Testis (tissue), 2 donors: ENCODE measurements at regions not wholly inside any gene's neighbourhood (a gene's known extent, or its start where the extent isn't known, plus 50 kb on each side); places are given as distances from the start of the nearest gene placed in this dataset.
A peak's percentile ranks its signal among the peaks of the same experiment; 100 is the strongest.

Experiments used
- DNase-seq: peaks from one replicate; pipeline ENCODE4 v3.0.0-alpha.2; 2019
- H3K27ac ChIP-seq, 2 donors: fragments of 200-600 bp; sonication (generic); one replicate each; pipeline ENCODE4 v1.5.1; 2019
- H3K27me3 ChIP-seq: fragments of 200-600 bp; sonication (generic); one replicate; pipeline ENCODE4 v1.5.1; 2019
- H3K36me3 ChIP-seq: fragments of 200-600 bp; sonication (generic); one replicate; pipeline ENCODE4 v1.5.1; 2017; ENCODE audit warnings: low read depth; ENCODE audit errors: missing control alignments
- H3K4me1 ChIP-seq: fragments of 200-600 bp; sonication (generic); one replicate; pipeline ENCODE4 v1.5.1; 2019
- H3K4me3 ChIP-seq, 2 donors: fragments of 200-600 bp; sonication (generic); one replicate each; pipeline ENCODE4 v1.5.1; 2017 to 2019
- H3K9me3 ChIP-seq: fragments of 200-600 bp; sonication (generic); one replicate; pipeline ENCODE4 v1.5.1; 2017
- POLR2A ChIP-seq: fragments of 450-650 bp; IDR thresholded peaks from one replicate; pipeline ENCODE4 v1.6.1; 2017; ENCODE audit warnings: antibody characterized with exemption, mild to moderate bottlenecking, moderate library complexity
- WGBS, 2 donors: methylation state at CpG; one replicate each; pipeline ENCODE4 v1.1.5; 2018; 5-methylcytosine and 5-hydroxymethylcytosine counted together
- intact Hi-C: fragments of 100-400 bp; cut with DNase I; formaldehyde crosslinking; loops from one replicate; pipeline ENCODE4 v1.15.1; 2023; ENCODE audit warnings: low total_unique reads
- TF ChIP-seq, protein P1 (sequence below), 3 experiments: fragments of 450-650 bp in 2 of 3; fragments of 200-600 bp in 1 of 3; sonication (generic) in 1 of 3; IDR thresholded peaks; one replicate each; pipeline ENCODE4 v1.5.1; 2016 to 2019; ENCODE audit warnings: antibody characterized with exemption in 3 of 3, mild to moderate bottlenecking in 2 of 3, moderate library complexity in 1 of 3

DNA sequence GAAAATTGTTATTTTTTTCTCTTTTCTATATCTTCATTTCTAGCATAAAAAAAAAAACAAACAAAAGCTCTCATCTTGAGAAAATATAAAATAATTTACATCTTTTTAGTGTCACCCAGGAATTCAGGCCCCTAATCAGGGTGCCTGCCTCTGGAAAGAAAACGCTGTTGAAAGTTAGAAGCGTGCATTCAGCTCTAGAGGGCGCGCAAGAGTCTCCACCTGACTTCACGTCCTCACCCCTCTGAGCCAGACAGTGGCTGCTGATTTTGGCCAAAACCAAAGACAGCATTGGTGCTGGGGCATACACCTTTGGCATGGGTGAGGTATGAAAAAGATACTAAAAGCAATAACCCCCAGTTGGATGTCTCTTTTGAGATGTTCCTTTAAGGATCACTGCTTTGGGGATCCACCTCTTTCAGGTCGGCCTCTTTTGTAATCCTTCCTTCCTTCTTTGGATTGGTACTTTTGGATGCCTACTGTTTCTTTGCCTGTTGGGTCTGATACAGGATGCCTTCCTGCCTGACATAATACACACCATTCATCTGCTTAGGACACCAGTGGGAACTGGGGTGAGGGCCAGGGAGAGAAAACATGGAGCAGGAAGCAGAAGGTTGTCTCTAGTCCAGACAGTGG, 77.6 kb upstream of the CHRM3 start:
- H3K27me3 ChIP-seq, result no peaks in the 10 kb centered on the region
- no peak overlapping the region for H3K4me3 ChIP-seq
- H3K9me3 ChIP-seq, result no peaks in the 10 kb centered on the region
- 35 to 64% methylated on average over 6 of the region's 6 CpGs for WGBS, 2 donors
- TF ChIP-seq, protein P1, sequence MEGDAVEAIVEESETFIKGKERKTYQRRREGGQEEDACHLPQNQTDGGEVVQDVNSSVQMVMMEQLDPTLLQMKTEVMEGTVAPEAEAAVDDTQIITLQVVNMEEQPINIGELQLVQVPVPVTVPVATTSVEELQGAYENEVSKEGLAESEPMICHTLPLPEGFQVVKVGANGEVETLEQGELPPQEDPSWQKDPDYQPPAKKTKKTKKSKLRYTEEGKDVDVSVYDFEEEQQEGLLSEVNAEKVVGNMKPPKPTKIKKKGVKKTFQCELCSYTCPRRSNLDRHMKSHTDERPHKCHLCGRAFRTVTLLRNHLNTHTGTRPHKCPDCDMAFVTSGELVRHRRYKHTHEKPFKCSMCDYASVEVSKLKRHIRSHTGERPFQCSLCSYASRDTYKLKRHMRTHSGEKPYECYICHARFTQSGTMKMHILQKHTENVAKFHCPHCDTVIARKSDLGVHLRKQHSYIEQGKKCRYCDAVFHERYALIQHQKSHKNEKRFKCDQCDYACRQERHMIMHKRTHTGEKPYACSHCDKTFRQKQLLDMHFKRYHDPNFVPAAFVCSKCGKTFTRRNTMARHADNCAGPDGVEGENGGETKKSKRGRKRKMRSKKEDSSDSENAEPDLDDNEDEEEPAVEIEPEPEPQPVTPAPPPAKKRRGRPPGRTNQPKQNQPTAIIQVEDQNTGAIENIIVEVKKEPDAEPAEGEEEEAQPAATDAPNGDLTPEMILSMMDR (IDR thresholded peaks at IDR 0.05), result peak in 1 of 3 experiments; percentile 39
- TF ChIP-seq POLR2A, result no peak
- no peak overlapping the region for H3K27ac ChIP-seq
- no peaks in the 10 kb centered on the region for H3K4me1 ChIP-seq
- peak; percentile 61 for DNase-seq
- intact Hi-C loops, result no loop called here
- no peaks in the 10 kb centered on the region for H3K36me3 ChIP-seq

DNA sequence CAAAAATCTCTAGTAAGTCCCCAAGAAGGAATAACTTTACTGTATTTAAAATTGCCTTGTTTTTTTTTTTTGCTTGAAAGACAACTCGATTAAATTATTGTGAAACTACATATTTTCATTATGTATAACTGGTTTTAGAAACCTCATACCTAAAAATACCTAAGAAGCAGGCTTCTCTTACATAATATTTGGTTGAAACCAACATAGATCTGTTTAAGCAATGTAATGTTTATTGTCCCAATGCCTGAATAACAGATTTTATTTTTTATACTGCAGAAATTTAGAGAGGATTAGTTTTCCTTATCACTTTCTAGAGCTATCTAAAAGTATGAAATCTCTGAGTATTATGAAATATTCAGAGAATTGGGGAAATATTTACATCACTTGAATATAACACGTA, 78.5 kb upstream of the CHRM3 start:
- no peak overlapping the region for H3K27ac ChIP-seq
- intact Hi-C loops, result no loop called here

GRCh38 chr1:239306426-239306825, 79.9 kb upstream of the CHRM3 start:
- Histone ChIP-seq H3K36me3 (no peaks in the 10 kb centered on the region), H3K27ac (no peak overlapping the region), H3K4me1 (no peaks in the 10 kb centered on the region), H3K27me3 (no peaks in the 10 kb centered on the region), H3K4me3 (no peak overlapping the region), H3K9me3 (no peaks in the 10 kb centered on the region)
- intact Hi-C loops, result no loop called here
- WGBS, 2 donors, result 77 to 79% methylated on average over 5 of the region's 5 CpGs
- TF ChIP-seq, protein P1 (IDR thresholded peaks at IDR 0.05), result no peak
- no peak for TF ChIP-seq POLR2A
- DNase-seq, result no peak

More for the DNA sequence above, 78.5 kb upstream of the CHRM3 start:
- Histone ChIP-seq H3K36me3 (no peaks in the 10 kb centered on the region), H3K4me1 (no peaks in the 10 kb centered on the region), H3K9me3 (no peaks in the 10 kb centered on the region), H3K27me3 (no peaks in the 10 kb centered on the region), H3K4me3 (no peak overlapping the region)
- TF ChIP-seq POLR2A, result no peak
- TF ChIP-seq, protein P1 (IDR thresholded peaks at IDR 0.05), result no peak
- WGBS, 2 donors, result 29 to 31% methylated on average over 2 of the region's 2 CpGs
- DNase-seq, result no peak

DNA sequence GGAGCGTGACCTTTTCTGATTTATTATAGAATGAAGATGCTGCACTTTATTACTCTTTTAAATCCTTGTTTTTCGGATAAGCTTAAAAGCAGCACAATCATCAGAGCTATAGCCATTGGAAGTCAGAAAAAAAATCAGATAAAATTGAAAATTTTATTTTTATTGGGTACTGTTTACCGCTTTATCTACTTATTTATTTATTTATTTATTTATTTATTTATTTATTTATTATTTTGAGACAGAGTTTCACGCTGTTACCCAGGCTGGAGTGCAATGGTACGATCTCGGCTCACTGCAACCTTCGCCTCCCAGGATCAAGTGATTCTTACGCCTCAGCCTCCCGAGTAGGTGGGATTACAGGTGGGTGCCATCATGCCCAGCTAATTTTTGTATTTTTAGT, 83.1 kb upstream of the CHRM3 start:
- TF ChIP-seq, protein P1 (IDR thresholded peaks at IDR 0.05), result no peak
- TF ChIP-seq POLR2A, result no peak
- H3K27ac ChIP-seq, result no peak overlapping the region
- intact Hi-C loops, result no loop called here
- H3K27me3 ChIP-seq, result no peaks in the 10 kb centered on the region
- no peak for DNase-seq
- no peaks in the 10 kb centered on the region for H3K9me3 ChIP-seq
- H3K4me3 ChIP-seq, result no peak overlapping the region
- no peaks in the 10 kb centered on the region for H3K4me1 ChIP-seq
- no peaks in the 10 kb centered on the region for H3K36me3 ChIP-seq
- 91 to 93% methylated on average over 9 of the region's 9 CpGs for WGBS, 2 donors

- Histone ChIP-seq H3K36me3 (no peaks in the 10 kb centered on the region), H3K9me3 (no peaks in the 10 kb centered on the region), H3K4me1 (no peaks in the 10 kb centered on the region), H3K27ac (no peak overlapping the region), H3K4me3 (no peak overlapping the region), H3K27me3 (no peaks in the 10 kb centered on the region)
- intact Hi-C loops, result no loop called here
- DNase-seq, result no peak
- WGBS, 2 donors, result 74 to 80% methylated on average over 3 of the region's 3 CpGs
- TF ChIP-seq POLR2A, result no peak
- TF ChIP-seq, protein P1 (IDR thresholded peaks at IDR 0.05), result no peak
Observed at GRCh38 chr1:239302696-239303095, 83.7 kb upstream of the CHRM3 start.
